ENCODE measurements at regions not wholly inside any gene's neighbourhood (a gene's known extent, or its start where the extent isn't known, plus 50 kb on each side); places are given as distances from the start of the nearest gene placed in this dataset.

- H3K4me3 ChIP-seq (replicated peaks; ENCODE audit: low read depth, low read length), result no peak overlapping the region
- no peak for TF ChIP-seq CTCF (IDR thresholded peaks at IDR 0.05; ENCODE audit: low read length, missing control alignments)
- no peak for DNase-seq (ENCODE audit: low read depth)
Observed at GRCh38 chr11:134575504-134576230, 163.6 kb upstream of the B3GAT1 start.

- H3K4me3 ChIP-seq (replicated peaks; ENCODE audit: low read depth, low read length), result no peak overlapping the region
- TF ChIP-seq CTCF (IDR thresholded peaks at IDR 0.05; ENCODE audit: low read length, missing control alignments), result no peak
- DNase-seq (ENCODE audit: low read depth), result no peak
Observed at GRCh38 chr11:134574947-134575346, 162.9 kb upstream of the B3GAT1 start.

- no peak for TF ChIP-seq CTCF (IDR thresholded peaks at IDR 0.05; ENCODE audit: low read length, missing control alignments)
- no peak for DNase-seq (ENCODE audit: low read depth)
Observed at GRCh38 chr11:134574425-134574824, 162.4 kb upstream of the B3GAT1 start.

GRCh38 chr11:134573857-134574256 lies 161.8 kb upstream of the B3GAT1 start:
- TF ChIP-seq CTCF (IDR thresholded peaks at IDR 0.05; ENCODE audit: low read length, missing control alignments), result no peak
- no peak for DNase-seq (ENCODE audit: low read depth)
- no peak overlapping the region for H3K4me3 ChIP-seq (replicated peaks; ENCODE audit: low read depth, low read length)

More at GRCh38 chr11:134574425-134574824, 162.4 kb upstream of the B3GAT1 start:
- H3K4me3 ChIP-seq (replicated peaks; ENCODE audit: low read depth, low read length), result no peak overlapping the region

GRCh38 chr11:134572741-134573675 lies 161.0 kb upstream of the B3GAT1 start:
- DNase-seq (ENCODE audit: low read depth), result no peak
- no peak for TF ChIP-seq CTCF (IDR thresholded peaks at IDR 0.05; ENCODE audit: low read length, missing control alignments)
- H3K4me3 ChIP-seq (replicated peaks; ENCODE audit: low read depth, low read length), result no peak overlapping the region

- DNase-seq (ENCODE audit: low read depth), result no peak
- no peak for TF ChIP-seq CTCF (IDR thresholded peaks at IDR 0.05; ENCODE audit: low read length, missing control alignments)
- H3K4me3 ChIP-seq (replicated peaks; ENCODE audit: low read depth, low read length), result no peak overlapping the region
Observed at GRCh38 chr11:134571301-134571700, 159.3 kb upstream of the B3GAT1 start.

Data from fibroblast of pulmonary artery (primary cell).